NCI-H2171 treated with DMSO at 0.1 percent for 48 hours (cell line): ENCODE measurements at regions not wholly inside any gene's neighbourhood (a gene's known extent, or its start where the extent isn't known, plus 50 kb on each side); places are given as distances from the start of the nearest gene placed in this dataset.
A peak's percentile ranks its signal among the peaks of the same experiment; 100 is the strongest.
"Not testable (repeated sequence)": the region's sequence is repeated elsewhere in the genome, so short reads cannot be mapped to it uniquely, and the experiment has no call there.

Experiments used
- DNase-seq: peaks from one replicate; lab custom pipeline; 2025; lab: John Stamatoyannopoulos, UW

DNA sequence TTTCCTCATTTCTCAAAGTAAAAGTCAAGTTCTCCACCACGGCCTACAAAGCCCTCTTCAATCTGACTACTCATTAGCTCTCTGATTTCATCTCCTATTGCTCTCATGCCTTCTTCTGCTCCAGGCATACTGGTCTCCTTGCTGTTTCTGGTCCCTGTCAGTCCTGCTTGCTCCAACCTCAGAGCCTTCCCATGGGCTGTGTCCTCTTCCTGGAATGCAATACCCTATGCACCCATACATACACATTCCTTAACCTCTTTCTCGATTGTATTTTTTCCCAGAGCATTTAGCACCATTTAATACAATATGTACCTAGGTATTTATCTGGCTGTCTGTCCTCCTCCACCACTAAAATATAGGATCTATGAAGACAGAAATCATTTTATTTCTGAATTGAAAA lies 385.2 kb downstream of the GASK1B start:
- DNase-seq, result no peak

DNA sequence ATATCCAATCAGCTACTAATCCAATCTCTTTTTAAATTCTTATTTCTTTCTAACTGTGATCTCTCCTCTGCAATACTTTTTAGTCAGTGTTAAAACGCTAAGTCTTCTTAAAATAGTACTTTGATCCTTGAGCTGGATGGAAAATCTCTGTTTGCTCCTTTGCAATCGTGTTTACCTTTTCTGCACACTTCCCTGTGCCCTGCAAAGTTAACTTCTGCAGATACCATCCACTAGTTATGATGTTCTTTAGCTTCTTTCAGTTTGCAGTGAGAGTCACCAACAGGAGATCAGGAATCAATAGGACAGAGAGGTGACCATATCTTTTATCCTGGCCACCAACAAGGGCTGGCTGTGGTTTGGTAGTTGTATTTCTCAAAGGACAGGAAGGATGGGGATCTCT lies 391.5 kb downstream of the GASK1B start:
- DNase-seq, result no peak

- DNase-seq, result no peak
Measured at GRCh38 chr4:157779081-157779480, 393.7 kb downstream of the GASK1B start.

GRCh38 chr4:157776930-157777528 lies 395.8 kb downstream of the GASK1B start:
- no peak for DNase-seq

- DNase-seq, result no peak
Measured at GRCh38 chr4:157775971-157776370, 396.9 kb downstream of the GASK1B start.

DNA sequence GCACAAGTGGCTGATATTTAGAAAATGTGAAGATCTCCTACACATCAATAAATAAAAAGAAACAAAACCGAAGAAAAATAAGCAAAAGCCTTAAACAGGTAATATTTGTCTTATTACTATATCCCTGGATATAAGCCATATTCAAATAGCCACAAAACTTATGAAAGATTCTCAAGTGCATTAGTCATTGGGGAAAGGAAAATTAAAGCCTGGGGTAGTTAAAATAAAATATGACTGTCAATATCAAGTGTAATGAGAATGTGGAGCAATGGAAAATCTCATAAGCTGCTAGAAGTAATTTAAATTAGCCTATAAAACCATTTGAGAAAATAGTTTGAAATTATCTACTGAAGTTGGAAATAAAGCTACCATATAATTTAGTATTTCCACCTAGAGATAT lies 399.9 kb downstream of the GASK1B start:
- no peak for DNase-seq

- DNase-seq, result no peak
Measured at GRCh38 chr4:157768419-157768818, 404.4 kb downstream of the GASK1B start.

DNA sequence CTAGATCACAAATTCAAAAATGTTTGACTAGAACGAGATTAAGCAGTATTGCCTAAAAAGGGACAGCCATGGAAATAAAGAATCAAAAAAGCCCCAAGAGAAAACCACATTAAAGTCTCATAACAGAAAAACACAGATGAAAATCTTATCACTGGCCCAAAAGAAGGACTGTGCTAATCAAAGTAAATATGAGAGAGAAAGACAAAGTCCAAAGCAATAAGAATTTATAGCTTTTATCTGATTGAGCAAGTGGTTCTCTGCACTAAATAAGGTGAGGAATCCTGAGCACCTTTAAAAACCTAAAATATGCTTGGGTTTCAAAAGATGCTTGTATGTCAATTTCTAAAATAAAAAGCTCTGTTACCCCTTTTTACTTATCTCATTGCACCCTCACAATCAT lies 409.3 kb downstream of the GASK1B start:
- no peak for DNase-seq

- DNase-seq, result no peak
Measured at GRCh38 chr4:157754410-157754809, 418.4 kb downstream of the GASK1B start.

- DNase-seq, result no peak
Measured at GRCh38 chr4:157751631-157752030, 421.2 kb downstream of the GASK1B start.

- DNase-seq, result no peak
Measured at GRCh38 chr4:157741642-157742041, 431.2 kb downstream of the GASK1B start.

DNA sequence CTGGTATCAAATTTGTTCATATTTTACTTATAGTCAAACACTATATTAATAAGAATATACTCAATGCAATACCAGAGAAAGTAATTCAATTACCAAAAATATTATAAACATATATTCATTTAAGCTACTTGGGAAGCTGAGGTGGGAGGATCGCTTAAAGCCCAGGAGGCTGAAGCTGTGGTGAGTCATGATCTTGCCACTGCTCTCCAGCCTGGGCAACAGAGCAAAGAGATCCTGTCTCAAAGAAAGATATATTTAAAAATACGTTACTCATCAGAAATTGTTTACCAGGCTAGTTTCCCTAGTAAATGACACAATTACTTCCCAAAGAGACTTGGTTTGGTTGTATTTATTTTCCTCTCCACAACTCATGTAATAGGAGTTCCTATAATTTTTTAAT lies 433.6 kb downstream of the GASK1B start:
- no peak for DNase-seq

- no peak for DNase-seq
Measured at GRCh38 chr4:157728215-157728614, 444.6 kb downstream of the GASK1B start.

DNA sequence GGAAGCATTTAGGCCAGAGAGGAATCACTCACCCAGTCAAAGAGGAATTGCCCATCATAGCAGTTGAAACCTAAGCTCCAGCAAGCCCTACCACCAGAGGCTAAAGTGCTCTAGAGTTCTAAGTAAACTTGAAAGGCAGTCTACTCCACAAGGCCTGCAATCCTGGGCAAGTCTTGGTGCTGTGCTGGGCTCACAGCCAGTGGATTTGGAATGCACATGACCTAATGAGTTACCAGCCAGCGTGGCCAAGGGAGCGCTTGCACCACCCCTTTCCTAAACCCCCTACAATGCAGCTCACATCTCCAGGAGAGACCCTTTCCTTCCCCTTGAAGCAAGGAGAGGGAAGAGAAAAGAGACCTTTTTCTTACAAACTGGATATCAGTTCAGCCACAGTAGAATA lies 445.7 kb downstream of the GASK1B start:
- DNase-seq, result no peak

GRCh38 chr4:157722146-157722545 lies 450.7 kb downstream of the GASK1B start:
- DNase-seq, result no peak

- DNase-seq, result peak; percentile 93
Measured at GRCh38 chr4:157713342-157713741, 459.5 kb downstream of the GASK1B start.

- no peak for DNase-seq
Measured at GRCh38 chr4:157706155-157706554, 466.7 kb downstream of the GASK1B start.

- no peak for DNase-seq
Measured at GRCh38 chr4:157702831-157703230, 470.0 kb downstream of the GASK1B start.

DNA sequence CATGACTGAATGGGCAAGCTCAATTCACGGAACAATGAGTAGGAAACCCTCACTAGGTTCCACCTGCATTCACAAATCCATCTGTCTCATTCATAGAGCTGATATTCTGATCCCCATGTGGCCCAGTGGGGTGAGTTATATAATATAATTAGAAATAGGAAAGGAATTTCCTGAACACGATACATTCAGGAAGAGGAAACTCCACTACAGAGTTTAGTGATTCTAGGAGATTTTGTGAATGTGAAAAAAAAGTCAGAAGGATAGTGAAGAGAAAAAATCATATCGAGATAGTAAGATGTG lies 471.2 kb downstream of the GASK1B start:
- no peak for DNase-seq

DNA sequence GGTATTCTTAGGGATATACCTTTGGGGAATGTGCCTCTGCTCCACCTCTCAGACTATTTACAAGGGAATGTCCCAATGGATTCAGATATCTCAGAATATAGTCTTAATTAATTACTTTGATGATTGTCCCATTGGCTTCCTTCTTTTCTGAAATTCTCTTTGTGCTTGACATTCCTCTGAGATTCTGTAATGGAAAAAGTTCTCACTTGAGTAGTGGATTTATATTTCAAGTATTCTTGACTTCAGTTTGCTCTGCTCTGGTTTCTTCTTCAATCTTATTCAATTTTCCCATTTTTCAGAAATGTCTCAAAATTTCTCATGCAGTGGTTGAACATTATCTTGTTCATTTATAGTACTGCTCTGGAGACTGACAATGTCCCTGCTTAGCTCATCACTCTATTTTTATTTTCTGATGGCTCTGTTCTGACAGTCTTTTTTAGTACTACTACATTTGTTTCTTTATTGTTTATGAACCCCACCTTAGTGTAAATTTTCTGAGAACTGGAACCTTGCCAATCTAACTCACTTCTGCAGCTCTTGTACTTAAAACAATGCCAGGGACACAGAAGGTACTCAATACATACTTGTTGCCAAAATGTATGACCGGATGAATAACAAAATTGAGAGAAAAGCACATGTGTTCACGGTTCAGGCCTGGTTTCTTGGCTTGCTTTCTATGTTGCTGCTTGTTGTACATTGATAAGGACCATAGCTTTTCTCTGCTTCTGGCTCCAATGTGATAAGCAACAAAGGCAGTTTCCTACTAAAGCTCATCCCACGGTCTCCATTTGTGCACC lies 471.7 kb downstream of the GASK1B start:
- DNase-seq, result no peak

DNA sequence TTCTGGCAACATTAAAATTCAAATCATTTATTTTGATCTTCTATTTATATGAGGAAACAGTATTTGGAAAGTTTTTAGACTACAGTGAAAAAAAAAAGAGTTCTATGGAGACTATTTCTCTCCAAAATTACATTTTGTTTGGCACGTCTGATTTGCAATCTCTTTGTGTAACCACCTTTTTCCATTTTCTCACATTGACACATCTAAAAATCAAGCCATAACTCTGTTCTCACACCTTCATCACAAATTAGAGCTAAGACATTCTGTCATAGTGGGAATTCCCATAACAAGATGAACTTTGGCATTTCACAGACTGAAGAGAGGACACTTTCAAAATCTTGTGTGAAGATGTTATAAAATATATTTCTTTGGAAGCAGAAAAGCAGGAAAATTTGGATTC lies 468.9 kb downstream of the GRIA2 start:
- no peak for DNase-seq

DNA sequence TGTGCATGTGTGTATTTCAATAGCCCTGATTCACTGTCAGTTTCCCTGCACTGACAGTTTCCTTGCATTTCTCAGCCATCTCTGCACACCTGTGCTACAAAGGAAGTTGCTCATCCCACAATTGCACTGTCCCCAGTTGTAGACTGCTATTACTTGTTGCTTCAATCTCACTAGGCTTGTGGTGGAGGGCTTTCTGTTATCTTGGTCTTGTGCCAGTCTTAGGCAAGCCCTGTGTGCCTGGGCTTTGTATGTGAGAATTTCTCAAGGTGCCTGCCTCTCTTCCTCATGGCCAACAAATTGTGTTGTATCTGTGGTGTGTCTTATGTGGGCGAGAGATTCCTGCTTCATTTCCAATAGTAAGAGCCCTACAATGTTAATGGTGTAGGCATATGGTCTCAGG lies 467.4 kb downstream of the GRIA2 start:
- no peak for DNase-seq

GRCh38 chr4:157679326-157679725 lies 458.8 kb downstream of the GRIA2 start:
- not testable (repeated sequence) for DNase-seq

DNA sequence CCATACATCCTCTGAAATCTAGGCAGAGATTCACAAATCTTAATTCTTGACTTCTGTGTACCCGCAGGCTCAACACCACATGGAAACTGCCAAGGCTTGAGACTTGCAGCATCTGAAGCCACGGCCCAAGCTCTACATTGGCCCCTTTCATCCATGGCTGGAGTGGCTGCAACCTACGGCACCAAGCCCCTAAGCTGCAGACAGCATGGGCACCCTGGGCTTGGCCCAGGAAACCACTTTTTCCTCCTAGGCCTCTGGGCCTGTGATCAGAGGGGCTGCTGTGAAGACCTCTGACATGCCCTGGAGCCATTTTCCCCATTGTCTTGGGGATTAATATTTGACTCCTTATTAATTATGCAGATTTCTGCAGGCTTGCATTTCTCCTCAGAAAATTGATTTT lies 457.9 kb downstream of the GRIA2 start:
- DNase-seq, result no peak
